Renal pelvis (tissue), 1 donor: ENCODE measurements at regions not wholly inside any gene's neighbourhood (a gene's known extent, or its start where the extent isn't known, plus 50 kb on each side); places are given as distances from the start of the nearest gene placed in this dataset.
A peak's percentile ranks its signal among the peaks of the same experiment; 100 is the strongest.

ENCODE experiments used
- DNase-seq: peaks from one replicate; pipeline ENCODE4 v3.0.0-alpha.2; 2013

DNA sequence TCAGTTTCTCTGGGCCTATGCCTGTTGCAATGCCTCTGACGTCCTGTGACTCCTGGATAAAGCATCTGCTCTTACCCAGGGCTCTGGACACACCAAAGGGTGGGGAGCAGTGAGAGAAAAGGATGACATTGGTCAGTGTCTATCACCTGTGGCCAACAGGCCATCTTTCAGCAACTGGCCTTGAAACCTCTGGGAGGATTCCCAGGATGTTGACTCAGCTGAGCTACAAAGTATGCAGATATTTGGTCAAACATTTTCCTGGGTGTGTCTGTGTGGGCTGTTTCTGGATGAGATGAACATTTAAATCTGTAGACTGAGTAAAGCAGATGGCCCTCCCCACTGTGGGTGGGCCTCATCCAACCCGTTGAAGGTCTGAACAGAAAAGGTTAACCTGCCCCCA lies 149.9 kb downstream of the SPATA19 start:
- DNase-seq = no peak

DNA sequence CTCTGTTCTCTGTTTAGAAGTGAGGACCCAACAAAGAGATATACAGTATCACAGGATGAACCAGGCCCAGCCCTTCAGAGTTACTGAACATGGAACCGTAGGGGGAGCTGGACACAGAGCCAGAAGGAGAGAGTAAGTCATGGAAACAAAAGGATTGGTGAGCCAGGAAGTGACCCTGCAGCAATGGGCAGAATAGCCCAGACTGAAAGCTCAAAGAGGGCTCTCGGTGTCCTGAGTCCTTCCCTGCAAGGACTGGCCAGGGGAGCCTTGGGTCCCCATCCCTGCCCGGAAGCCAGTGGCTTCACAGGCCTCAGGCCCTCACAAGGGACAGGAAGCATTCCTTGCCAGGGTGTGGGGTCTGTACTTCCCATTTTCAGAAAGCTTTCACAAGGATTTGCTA lies 150.6 kb downstream of the SPATA19 start:
- no peak for DNase-seq

DNA sequence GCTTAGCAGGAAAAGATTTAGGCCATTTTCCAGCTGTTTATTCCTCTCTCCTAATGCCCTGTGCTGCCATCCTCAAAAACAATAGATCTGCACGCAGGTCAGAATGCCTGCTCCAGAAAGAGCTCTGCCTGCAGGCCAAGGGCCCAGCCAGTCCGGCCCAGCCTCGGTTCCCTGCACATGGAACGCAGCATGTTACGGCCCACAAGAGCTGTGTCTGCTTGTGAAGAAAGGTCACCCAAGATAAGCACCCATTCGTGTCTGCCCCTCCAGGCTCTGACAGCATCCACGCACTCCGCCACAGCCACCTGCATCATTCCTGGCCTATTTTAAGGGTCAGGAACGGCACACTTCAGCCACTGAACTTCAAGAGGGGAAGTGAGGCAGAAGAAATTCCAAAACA lies 152.2 kb downstream of the SPATA19 start:
- DNase-seq = no peak

DNA sequence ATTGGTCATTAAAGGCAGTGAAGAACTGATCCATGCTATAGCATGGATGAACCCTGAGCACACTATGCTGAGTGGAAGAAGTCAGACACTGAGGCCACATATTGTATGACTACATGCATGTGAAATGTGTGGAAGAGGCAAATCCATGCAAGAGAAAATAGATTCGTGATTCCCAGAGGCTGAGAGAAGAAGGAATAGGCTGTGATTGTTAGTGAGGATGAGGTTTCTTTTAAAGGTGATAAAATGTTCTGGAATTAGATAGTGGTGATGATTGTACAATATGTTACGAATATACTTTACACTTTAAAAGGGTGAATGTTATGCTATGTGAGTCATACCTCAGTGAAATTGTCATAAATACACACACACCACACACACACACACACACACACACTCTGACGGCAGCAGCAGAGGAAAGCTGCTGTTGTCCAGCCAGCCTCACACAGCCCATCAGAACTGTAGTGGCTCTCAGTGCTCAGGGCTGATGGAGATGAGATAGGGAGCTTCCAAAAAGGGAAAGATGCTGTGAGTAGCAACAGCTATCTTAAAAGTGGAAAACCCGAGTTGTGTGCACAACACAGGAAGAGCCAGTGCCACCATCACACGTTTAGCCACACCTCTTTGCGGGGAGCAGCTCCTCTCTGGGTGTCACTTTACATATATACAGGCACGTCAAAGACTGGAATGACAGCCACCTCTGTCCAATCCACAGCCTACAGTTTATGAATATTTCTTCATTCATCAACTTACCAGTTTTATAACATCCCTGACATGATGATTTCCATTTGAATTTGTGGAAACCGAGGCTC lies 153.0 kb downstream of the SPATA19 start:
- DNase-seq = no peak

DNA sequence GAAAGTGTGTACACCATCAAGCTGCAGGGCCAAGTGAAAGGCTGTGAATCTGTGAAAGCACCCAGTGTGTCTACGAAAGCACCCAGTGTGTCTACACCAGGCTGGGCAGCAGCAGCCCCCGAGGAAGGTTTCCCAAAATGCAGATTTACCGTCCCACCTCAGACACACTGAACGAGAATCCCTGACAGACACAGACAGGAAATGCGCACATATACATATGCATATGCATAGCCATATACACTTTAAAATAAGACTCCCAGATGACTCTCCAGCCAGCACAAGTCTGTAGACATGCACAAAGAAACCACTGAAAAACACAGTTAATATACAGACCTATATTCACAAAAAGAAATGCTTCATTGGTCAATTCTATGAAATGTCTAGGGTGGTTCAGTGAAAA lies 155.5 kb upstream of the OPCML start:
- no peak for DNase-seq

DNA sequence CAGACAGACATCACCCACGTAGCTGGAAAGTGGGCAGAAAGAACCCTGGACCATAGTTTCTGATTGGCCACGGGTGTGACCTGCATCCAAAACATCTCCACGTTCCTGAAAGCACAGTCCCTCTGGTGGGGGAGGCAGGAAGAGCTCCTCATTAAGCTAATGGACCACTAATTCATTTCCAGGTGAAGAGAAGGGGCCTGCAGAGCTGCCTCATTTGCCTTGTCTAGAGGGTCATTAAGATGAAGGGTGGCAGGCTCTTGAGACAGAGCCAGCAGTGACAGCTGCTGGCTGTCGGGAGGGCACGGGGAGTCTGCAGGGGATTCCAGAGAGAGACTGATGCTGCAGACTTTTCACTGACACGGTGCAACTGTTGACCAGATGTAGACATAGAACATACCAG lies 149.6 kb upstream of the OPCML start:
- DNase-seq = peak; percentile 40

DNA sequence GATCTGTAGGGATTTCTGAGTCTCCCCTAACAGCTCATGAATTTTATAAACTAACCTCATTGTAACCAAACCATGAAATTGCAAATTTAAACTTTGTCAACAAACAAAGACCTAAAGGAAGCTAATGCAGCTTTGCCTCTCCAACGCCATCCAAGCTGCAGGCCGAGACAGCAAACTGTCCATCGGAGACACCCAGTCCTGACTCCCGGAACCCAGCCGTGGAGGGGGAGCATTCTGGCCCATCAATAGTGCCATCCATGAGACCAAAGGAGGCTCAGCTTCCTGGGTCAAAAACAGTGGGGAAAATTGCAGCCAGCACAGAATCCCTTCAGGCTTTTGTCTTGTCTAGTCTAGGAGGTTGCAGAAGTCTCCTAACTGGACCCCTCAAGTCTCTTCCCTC lies 147.6 kb upstream of the OPCML start:
- DNase-seq = no peak

DNA sequence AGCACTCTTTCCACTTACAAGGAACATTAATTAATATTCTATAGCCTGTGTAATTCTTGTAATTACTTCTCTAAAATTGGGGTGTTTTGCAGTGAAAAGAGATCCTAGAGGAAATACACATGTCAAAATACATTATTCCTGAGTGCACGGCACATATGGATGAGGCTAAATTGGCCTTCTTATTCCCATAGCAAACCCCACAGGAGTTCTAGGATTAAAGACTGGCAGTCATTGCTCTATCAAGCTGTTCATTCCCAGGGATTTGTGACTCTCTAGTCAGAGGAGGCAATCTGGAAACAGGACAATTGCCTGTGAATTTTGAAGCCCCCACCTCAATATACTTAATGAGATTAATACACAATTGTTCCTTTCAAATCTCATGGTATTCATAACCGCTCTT lies 145.9 kb upstream of the OPCML start:
- no peak for DNase-seq

DNA sequence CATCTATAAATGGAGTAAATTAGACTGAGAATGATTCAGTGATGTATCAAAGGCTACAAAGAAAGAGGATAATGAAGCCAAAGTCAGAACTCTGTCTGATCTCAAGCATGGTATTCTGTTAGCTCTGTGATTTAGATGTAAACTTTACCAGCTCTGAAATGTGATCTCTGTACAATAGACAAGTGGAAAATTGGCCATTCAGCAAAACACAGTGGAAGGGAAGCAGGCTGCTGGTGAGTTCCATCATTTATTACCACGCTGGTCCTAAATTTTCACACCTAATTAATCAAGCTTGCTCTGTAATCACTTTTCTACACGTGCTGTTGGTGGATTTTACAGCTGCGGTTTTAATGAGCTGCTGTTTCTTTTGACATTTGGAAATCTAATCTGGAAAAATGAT lies 145.1 kb upstream of the OPCML start:
- DNase-seq = no peak

DNA sequence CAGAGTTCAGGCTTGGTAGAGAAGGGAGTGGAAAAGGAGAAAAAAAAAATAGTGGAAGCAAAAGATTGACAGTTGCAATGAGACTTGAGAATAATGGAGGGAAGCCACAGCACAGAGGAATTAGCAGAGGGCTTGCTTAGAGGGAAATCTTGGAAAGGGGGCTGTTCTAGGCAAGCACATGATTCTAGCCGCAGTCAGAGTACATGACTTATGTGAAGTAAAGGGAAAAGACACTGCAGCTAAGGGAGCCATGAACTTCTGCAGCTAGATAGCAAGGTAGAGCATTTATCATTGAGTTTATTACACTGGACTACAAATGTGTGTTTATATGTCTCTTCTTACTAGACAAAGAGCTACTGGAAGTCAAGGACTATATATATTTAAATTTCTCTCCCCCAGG lies 144.0 kb upstream of the OPCML start:
- DNase-seq = no peak

DNA sequence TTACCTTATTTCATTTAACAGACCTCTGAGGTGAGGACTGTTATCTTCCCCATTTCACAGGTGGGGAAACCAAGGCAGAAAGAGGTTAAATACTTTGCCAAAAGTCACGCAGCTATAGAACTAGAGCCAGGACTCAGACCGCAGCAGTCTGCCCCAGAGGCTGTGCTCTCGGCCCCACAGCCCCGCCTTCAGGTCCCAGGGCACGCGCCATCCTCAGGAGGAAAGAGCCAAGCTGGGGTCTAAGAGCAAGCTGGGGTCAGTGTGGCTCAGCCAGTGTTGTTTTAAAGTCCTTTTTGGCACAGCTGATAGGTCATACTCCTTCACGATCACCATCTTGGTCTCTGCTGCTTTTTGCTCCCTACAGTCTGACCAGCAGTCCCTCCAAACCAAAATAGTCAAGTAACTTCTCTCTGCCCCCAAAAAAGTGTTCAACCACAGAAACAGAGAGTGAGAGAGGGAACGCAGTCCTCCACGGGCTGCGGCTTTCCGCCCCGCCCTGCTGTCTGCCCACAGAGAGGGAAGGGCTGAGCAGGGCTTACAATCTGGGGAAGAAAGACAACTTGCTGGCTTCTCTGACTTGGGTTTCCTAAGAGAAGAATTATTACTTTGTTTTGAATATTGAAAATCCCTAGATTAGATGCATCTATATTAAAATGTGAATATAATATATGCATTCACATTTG lies 137.2 kb upstream of the OPCML start:
- no peak for DNase-seq

DNA sequence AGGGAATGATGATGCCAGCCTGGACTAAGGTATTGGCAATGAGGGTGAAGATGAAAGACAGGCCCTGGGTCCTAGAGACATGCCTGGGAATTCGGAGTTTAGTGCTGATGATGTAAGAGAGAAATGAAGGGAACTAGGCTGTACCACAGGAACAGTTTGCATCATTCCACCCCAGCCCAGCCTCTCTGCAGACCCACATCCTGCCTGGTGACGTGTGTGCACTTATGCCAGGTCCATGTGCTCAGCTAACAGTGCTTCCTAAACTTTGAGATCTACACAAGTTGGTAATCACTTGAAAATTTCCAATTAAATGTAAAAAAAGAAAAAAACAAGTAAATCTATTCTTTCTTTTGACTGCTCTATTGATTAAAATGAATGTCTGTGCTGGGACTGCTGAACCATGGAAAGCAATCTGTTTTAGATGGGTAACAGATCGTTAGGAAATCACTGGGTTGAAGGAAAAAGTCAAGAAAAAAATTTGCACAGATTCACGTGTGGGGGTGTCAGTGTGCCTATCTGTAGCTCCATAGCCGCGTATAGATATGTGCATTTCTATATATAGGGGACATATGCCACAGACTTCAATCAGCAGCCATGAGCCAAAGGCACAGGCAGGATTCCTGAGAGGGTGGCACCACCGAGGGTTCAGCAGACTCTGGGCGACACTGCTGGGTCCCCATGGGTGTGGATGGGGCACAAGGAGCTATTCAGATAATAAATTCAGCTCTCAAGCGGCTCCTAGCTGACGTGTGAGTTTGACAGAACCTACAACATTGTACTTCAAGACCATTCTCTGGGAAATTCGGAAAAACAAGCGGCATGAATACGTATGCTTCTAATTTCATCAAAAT lies 131.1 kb upstream of the OPCML start:
- no peak for DNase-seq

DNA sequence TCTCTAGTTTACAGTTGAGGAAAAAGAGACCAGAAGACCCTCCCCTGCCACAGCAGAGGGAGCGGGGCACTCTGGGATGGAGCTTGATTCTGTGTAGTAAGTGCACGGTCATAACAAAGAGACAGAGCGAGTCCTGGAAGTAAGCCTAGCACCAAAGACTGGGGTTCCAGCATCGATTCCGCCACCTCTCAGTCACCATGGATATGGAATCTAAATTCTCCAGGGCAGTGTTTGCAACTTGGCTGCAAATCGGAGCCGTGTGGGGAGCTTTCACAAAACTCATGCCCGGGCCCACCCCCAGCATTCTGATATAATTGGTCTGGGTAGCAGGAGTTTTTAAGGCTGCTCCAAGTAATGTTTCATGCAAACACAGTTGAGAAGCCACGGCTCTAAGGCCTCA lies 129.5 kb upstream of the OPCML start:
- DNase-seq = no peak

DNA sequence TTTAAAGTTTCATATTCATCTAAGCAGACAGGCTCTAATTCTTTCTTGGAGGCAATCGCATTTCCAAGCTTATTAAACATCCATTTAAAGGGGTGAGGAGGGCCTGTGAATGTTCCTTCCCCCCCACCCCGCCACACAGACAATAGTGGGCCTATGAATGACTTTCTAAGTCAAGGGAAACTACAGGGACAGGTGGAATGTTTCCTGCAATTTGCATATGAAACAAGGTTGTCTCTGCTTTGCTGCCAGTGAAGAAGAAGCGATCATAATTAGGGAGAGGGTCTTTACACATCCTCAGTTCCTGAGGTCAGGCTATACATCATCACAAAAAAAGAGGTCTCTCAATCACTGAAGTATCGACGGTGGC lies 127.9 kb upstream of the OPCML start:
- DNase-seq = no peak

DNA sequence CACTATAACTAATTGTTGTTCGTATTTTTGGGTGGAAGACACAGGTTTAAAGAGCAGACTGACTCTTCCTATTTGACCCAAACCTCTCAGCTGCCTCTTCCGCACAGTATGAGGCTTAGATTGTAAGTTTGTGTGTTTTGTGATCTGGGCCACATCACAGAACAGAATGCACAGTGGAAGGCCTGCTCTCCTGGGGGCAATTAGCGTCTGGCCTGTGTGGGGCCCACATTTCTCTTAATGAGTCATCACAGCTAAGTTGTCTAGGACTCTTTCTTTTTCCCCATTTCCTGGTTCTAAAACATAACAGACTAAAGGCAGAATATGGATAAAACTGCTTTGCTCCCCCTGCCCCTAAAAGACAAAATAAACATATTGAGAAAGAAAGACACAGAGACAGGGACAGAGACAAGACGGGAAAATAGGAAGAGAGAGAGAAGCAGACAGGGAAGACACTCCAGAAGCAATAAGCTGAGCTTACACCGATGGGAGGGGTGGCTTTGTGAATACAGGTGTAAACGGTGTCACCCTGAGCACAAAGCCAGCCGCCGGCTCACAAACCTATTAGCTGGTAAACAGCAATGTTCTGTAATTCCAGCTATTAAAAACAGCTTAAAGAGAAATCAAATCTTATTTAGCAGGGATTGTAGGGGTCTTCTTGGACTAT lies 127.4 kb upstream of the OPCML start:
- no peak for DNase-seq

DNA sequence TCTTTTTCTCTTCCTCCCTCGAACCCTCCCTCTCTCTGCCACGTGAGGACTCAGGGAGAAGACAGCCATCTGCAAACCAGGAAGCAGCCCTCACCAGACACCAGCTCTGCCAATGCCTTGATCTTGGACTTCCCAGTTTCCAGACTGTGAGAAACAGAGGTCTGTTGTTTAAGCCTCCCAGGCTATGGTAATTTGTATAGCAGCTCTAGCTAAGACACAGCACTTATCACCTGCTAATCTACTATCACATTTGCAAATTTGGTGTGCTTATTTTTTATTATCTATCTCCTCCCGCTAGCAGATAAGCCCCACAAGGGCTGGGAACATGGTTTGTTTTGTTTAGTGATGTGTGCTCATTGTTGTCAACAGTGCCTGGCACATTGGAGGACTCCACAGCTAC lies 124.8 kb upstream of the OPCML start:
- DNase-seq = no peak

DNA sequence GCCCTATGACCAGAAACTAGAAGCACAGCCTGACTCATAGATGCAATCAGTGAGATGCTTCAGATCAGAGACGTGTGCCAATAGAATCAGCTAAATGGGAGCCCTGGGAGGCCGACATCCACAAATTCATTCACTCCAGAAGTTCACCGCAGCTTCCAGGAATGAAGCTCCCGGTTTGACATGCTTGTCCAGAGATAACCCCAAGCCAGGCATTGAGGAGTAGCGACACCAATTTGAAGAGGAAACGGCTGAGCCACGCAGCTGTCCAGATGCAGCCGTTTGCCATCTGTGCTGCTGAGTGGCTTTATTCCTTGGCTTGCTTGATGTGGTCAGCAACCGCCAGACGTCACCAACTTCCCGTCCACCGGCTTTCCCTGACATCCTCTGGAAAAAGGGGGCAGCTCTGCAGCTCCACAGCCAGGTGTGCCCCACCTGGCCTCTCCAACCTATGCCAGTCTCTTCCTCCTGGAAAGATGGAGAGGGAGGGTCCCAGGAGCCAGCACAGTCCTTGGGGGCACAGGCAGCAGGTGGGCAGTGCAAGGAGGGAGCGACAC lies 123.9 kb upstream of the OPCML start:
- DNase-seq = no peak

DNA sequence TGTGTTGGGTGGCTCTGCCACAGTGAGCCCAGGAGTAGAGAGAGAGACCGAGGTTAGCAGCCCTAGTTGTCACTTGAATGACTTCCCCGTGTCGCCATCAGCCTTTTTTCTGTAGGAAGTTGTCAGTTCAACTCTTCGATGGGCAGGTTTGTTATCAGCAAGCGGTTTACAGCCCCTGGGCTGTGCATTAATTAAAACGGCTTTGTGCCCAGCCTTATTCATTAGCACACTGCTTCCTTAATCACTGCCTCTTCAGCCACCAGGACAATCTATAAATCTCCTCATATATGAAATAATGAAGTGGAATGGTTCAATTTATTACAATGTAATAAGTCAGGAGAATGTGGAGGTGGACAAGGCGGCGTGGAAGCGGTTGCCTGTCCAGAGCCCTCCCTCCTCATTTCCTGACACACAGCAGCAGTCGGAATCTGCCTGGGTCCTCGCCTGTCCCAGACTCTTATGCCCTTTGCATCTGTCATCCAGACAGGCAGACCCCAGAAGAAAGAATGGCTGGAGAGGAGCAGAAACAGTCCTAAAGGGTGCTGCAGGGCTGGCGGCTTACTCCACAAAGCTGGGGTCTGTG lies 122.4 kb upstream of the OPCML start:
- DNase-seq = no peak

DNA sequence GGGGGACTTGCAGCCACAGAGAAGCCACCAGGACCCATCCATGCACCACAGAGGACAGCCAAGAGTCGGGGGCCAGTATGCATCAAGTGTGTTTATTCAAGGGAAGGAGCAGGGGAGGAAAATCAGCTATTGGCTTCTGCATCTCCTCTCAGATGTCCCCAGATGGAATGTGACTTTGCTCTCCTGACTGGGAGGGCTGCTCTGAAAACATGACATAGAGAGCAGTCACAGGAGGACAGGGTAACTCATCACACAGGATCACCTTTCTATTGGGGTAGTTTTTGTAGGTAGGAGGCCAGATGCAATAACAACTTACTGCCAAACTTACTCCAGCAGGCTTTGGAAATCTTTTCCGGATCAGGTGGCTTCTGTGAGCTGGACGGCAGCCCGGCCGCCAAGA lies 121.0 kb upstream of the OPCML start:
- no peak for DNase-seq

DNA sequence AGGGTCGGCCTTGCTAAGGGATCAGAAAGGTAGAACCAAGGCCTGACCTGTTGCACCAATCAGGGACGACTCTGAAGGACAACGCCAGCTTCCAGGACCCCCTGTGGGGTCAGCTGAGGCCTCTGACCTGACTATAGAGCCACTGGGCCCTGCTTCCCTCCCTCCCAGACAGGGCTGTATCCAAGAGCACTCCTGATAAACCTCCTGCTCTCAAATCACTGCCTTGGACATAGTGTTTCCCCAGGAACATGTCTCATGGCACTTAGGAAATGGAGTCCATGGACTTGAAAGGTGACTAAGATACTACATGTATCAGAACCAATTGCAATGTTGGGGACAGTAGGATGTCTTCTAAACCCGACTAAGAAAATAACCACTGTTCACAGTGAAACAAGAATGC lies 117.8 kb upstream of the OPCML start:
- no peak for DNase-seq

DNA sequence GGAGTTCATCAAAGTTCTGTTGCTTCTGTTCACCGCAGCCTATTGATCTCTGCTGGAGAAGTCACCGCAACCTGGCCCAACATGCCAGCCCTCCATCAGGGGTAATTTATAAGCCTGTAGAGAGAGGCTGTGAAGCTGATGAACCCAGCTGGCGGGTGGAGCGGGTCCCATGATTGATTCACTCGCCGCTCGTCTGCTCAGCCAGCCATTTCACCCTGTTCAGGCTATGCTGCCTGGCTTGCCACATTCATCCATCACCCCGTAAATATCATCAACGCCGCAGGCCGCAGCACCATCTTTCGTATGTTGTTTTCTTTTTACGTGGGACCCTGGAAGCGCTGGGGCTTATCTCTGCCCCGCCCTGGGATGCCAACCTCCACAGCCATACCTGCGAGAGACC lies 116.7 kb upstream of the OPCML start:
- DNase-seq = no peak

DNA sequence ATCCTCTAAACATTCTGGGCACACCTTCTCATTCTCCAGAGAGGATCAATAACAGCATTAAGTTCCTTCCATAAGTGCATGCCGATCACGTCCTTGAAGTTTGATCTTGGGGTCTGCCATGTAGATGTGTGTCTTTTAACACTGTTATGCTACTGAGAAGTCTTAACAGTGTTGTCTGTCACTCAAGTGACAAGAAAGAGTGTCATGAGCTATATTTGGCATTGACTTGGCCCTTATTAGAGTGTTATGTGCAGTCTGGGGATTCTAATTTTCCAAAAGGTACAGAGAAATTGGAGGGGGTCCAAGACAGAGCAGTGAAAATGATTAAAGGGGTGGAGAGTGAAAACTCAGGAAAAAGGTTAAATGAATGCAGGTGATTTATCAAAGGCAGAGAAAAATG lies 107.1 kb upstream of the OPCML start:
- no peak for DNase-seq
